Urinary bladder (tissue), 3 donors: ENCODE measurements at regions not wholly inside any gene's neighbourhood (a gene's known extent, or its start where the extent isn't known, plus 50 kb on each side); places are given as distances from the start of the nearest gene placed in this dataset.

Experiments
- DNase-seq: peaks from one replicate; pipeline ENCODE4 v3.0.0-alpha.2; 2015; ENCODE audit errors: extremely low spot score
- H3K27ac ChIP-seq: one replicate; pipeline ENCODE4 v1.5.1; 2013; ENCODE audit warnings: low read depth, mild to moderate bottlenecking, moderate library complexity
- H3K36me3 ChIP-seq: one replicate; pipeline ENCODE4 v1.6.1; 2013; ENCODE audit warnings: mild to moderate bottlenecking, moderate library complexity; ENCODE audit not compliant: insufficient read depth
- H3K4me1 ChIP-seq: one replicate; pipeline ENCODE4 v1.6.1; 2013; ENCODE audit warnings: mild to moderate bottlenecking, moderate library complexity; ENCODE audit not compliant: insufficient read depth
- H3K4me3 ChIP-seq: one replicate; pipeline ENCODE4 v1.5.1; 2013; ENCODE audit warnings: low read depth, low read length
- WGBS: extraction: QIAGEN DNeasy Blood & Tissue Kit; methylation state at CpG from one replicate; pipeline ENCODE4 v1.1.7; 2013; 5-methylcytosine and 5-hydroxymethylcytosine counted together
- donor health status: healthy with polysubstance abuse.
- donor health status: healthy.

DNA sequence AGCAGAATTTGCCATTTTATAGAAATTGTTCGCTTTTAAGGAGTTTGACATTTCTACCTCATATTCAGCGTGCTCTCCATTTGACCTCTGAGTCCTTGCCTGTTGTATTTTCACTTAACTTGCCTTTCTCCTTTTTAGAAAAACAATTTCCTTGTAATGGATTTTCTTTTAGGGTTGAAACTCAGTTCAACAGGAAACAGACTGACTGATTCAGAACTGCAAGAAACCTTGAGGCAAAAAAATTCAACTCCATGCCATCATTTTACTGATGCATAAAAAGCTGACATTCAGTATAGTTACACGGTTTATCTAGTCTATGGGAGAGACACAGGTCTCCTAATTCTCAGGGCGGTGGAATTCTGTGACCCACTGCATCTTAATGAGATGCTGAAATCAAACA, 59.8 kb downstream of the MRPS30 start:
- Histone ChIP-seq H3K27ac (no peak overlapping the region), H3K4me3 (no peak overlapping the region), H3K4me1 (no peaks in the 10 kb centered on the region), H3K36me3 (no peaks in the 10 kb centered on the region)
- DNase-seq, result no peak
- 37% methylated on average over 4 of the region's 4 CpGs for WGBS

DNA sequence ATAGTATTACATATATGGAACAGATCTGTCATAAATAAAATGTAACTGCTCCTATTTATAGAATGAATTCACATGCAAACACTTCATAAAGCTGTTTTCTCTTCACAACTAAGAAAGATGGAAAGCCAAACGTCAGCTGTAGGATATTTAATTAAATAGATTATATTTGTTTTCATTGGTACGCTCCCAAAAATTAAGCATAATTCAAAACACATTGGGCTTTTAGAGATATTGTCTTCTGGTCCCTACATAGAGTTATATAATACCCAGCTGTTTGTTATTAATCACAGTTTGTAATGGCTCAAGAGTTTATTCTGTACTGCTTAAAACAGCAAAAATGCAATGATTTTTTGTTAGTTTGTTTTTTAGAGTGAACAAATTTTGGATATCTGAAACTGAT, 61.2 kb downstream of the MRPS30 start:
- H3K4me3 ChIP-seq, result no peak overlapping the region
- H3K4me1 ChIP-seq, result no peaks in the 10 kb centered on the region
- no peak overlapping the region for H3K27ac ChIP-seq
- no peak for DNase-seq
- no peaks in the 10 kb centered on the region for H3K36me3 ChIP-seq
- WGBS, result 45% methylated on average over 2 of the region's 2 CpGs

DNA sequence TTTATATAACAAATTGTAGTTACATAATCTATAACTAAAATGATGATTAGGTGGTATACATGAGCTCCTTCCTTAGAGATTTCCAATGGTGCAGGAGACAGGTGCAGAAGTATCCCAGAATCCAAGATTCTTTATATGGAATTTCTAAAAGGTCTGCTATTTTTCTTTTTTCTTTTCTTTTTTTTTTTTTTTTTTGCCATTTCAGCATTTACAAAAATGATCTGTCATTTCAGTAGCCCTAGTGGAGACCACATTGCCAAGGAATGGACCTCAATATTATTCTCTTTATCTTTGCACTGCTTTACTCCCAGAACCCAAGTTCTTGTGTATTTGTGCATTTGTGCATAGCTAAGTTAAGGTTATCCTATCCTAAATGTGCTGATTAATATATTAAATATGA, 61.7 kb downstream of the MRPS30 start:
- Histone ChIP-seq H3K4me1 (no peaks in the 10 kb centered on the region), H3K4me3 (no peak overlapping the region), H3K27ac (no peak overlapping the region), H3K36me3 (no peaks in the 10 kb centered on the region)
- no peak for DNase-seq

DNA sequence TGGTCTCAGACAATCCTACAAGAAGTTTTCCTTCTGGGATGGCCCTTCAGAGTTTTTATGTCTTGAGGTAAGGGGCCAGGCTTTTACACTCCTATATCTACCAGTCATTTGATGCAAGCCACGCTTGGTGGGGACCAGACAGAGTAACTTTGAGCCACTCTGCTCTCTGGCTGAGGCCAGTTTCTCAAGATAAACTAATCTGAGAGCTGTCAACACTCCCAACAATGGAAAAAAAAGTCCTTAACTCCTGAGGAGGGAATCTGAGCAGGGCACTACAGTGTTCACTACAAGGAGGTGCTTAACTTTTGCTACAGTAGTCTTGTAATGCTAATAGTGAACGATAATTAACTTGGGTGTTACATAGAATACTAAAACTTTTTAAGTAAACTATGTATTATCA, 62.7 kb downstream of the MRPS30 start:
- H3K4me1 ChIP-seq, result no peaks in the 10 kb centered on the region
- no peak overlapping the region for H3K27ac ChIP-seq
- no peak for DNase-seq
- no peak overlapping the region for H3K4me3 ChIP-seq
- no peaks in the 10 kb centered on the region for H3K36me3 ChIP-seq
- 48% methylated on average over 2 of the region's 2 CpGs for WGBS

DNA sequence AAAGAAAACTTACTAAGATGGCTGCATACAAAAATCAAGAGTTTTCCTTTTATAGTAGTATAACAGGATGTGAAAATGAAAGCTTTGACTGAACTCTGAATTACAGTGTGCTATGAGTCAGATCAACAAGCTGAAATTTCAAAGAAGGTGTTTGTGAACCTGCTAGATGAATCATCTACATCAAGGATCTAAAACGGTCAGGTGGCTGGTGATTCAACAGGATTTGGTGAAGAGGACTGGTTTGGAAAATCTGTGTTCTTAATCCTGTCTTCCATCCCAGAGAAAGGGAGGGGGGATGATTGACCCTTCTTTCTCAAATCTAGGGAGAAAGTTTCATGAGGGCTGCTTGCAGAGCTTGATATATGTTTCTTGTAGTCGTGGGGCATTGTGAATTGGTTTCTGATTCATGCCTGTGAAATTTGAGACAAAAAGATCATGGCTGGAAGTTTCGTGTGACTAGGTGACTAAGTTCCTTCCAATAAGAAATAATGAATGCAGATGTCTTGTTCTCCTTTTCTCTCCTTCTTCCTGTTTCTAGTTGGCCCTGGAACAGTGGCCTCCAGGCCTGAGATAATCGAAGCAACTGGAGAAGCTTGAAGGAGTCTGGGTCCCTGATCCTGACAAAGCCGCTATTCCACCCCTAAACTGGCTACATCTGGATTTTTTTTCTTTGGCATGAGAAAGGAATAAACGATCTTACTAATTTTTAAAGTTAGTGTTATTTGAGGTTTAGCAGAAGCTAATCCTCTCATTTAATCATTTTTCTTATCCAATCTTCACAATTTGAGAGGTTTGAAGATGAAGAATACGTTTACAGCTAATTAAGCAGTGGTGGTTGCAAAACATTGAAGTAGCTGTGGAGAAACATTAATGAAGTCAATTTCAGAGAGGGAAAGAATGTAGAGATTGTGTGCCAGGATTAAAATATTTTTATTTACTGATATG, 67.2 kb downstream of the MRPS30 start:
- WGBS, result 56% methylated on average over 7 of the region's 7 CpGs

DNA sequence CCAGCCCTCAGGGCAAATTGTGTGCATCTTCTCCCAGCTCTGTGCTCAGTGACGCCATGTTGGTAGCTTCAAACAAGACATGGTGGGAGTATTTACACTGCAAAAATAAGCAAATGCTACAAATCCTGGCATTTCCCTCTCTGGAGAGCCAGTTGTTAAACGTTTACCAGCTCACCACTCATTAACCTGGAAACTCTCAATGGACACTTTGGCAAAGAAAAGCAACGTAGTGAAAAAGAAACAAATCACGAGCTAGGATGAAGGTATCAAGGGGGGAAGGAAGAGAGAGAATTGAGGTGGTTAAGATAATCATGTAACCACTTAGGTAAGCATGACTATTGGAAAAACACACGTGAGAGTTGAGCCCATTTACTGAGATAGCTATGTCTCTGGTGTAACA, 72.5 kb downstream of the MRPS30 start:
- H3K27ac ChIP-seq, result no peak overlapping the region
- no peaks in the 10 kb centered on the region for H3K4me1 ChIP-seq
- H3K4me3 ChIP-seq, result no peak overlapping the region
- WGBS, result 71% methylated on average over 5 of the region's 5 CpGs
- DNase-seq, result no peak
- no peaks in the 10 kb centered on the region for H3K36me3 ChIP-seq

More for the DNA sequence above, 67.2 kb downstream of the MRPS30 start:
- Histone ChIP-seq H3K4me1 (no peaks in the 10 kb centered on the region), H3K36me3 (no peaks in the 10 kb centered on the region), H3K27ac (no peak overlapping the region), H3K4me3 (no peak overlapping the region)
- DNase-seq, result no peak

DNA sequence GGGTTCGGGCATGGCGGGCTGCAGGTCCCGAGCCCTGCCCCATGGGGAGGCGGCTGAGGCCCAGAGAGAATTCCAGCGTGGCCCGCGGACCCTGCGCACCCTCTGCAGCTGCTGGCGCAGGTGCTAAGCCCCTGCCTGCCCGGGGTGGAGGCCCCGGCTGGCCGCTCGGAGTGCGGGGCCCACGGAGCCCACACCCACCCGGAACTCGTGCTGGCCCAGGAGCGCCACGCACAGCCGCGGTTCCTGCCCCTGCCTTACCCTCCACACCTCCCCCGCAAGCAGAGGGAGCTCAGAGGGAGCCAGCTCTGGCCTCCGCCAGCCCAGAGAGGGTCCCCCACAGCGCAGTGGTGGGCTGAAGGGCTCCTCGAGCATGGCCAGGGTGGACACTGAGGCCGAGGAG, 75.3 kb downstream of the MRPS30 start:
- Histone ChIP-seq H3K4me1 (no peaks in the 10 kb centered on the region), H3K4me3 (no peak overlapping the region), H3K27ac (no peak overlapping the region), H3K36me3 (no peaks in the 10 kb centered on the region)
- WGBS, result 95% methylated on average over 26 of the region's 26 CpGs
- DNase-seq, result no peak

DNA sequence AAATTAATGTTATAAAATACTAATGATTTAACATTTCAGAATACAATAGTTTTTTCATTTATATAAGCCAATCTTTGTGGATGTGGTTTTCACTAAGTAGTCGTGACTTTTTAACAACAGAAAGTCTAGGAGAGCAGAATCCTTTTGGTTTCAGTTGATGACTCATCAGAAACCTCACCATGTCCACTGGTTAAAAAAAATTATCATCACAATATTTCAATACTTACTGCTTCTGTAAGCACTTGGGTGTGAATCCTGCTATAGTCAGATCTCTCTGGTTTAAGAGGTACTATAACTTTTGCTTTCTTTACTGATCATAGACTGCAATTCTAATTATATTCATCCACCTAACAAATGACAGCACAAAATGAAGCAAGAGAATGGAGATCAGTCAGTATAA, 77.2 kb downstream of the MRPS30 start:
- WGBS, result 62% methylated on average over 1 of the region's 1 CpG
- no peaks in the 10 kb centered on the region for H3K36me3 ChIP-seq
- no peak overlapping the region for H3K27ac ChIP-seq
- H3K4me3 ChIP-seq, result no peak overlapping the region
- DNase-seq, result no peak
- no peaks in the 10 kb centered on the region for H3K4me1 ChIP-seq

DNA sequence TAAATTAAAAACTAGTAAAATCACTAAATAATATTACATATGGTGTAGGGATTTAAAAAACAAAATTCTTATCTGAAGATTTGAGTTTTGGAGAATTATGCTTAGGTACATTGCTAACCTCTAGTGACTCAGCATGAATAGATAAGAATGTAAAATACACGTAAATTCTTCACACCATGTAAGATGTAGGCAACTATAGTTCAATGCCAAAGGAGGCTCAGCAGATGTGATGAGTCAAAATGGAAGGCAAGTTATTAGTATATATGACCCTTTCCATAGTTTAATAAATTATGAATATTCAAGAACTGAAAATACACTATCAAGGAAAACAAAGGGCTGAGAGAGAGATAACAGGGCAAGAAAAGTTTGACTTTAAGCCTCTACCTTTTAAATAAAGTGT, 79.0 kb downstream of the MRPS30 start:
- H3K4me3 ChIP-seq, result no peak overlapping the region
- 57% methylated on average over 1 of the region's 1 CpG for WGBS

DNA sequence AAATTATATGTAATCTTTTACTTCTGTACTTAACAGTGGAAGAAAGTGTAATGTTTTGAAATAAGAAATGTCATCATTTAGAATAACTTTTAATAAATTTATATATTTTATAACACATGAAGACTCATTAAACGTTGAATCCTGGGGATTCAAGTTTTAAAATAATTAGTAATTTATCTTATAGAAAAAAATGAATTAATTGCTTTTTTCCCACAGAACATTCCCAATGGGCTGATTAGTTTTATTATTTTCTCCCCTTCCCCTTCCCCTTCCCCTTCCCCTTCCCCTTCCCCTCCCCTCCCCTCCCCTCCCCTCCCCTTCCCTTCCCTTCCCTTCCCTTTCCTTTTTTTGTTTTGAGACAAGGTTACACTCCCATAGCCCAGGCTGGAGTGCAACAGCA, 79.7 kb downstream of the MRPS30 start:
- Histone ChIP-seq H3K27ac (no peak overlapping the region), H3K4me1 (no peaks in the 10 kb centered on the region), H3K36me3 (no peaks in the 10 kb centered on the region), H3K4me3 (no peak overlapping the region)
- 76% methylated on average over 1 of the region's 1 CpG for WGBS
- DNase-seq, result no peak

More for the DNA sequence above, 79.0 kb downstream of the MRPS30 start:
- Histone ChIP-seq H3K27ac (no peak overlapping the region), H3K36me3 (no peaks in the 10 kb centered on the region), H3K4me1 (no peaks in the 10 kb centered on the region)
- DNase-seq, result no peak

DNA sequence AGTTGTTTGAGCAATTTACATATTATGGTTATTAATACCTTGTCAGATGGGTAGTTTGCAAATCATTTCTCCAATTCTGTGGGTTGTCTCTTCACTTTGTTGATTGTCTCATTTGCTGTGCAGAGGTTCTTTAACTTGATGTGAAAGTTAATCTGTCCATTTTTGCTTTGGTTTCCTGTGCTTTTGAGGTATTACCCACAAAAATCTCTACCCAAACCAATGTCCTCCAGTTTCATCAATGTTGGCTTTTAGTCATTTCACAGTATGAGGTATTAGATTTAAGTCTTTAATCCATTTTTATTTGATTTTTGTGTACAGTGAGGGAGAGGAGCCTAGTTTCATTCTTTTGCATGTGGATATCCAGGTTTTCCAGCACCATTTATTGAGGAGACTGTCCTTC, 82.4 kb downstream of the MRPS30 start:
- H3K4me3 ChIP-seq, result no peak overlapping the region
- H3K4me1 ChIP-seq, result no peaks in the 10 kb centered on the region
- H3K36me3 ChIP-seq, result no peaks in the 10 kb centered on the region
- H3K27ac ChIP-seq, result no peak overlapping the region
- no peak for DNase-seq

DNA sequence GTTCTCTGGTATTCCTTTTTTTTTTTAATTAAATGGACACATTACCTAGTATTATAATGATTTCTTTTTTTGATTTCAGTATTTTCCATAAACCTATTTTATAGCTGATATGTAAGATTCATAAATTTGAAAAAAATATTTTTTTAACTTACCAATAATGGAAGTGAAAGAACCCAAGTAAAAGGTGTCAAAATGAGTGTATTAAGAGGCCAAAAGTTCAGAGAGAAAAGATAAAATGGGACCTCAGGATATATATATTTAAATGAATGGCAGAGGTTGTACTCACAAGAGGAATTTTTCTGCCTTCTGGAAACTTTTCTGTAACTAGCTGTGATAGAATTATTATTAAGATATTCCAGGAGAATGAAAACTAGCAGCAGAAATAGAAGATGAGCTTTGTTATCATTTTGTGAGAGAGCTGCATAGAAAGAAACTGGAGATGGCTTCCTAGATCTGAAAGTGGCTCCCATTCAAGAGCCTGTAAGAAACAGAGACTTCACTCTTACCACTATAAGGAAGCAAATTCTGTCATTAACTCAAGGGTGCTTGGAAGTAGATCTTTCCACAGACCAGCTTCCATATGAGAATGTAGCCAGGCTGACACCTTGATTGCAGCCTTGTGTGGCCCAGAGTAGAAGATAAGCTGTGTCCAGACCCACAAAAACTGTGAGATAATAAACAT, 91.7 kb downstream of the MRPS30 start:
- H3K27ac ChIP-seq, result no peak overlapping the region
- H3K4me3 ChIP-seq, result no peak overlapping the region
- no peak for DNase-seq
- no peaks in the 10 kb centered on the region for H3K36me3 ChIP-seq
- no peaks in the 10 kb centered on the region for H3K4me1 ChIP-seq

DNA sequence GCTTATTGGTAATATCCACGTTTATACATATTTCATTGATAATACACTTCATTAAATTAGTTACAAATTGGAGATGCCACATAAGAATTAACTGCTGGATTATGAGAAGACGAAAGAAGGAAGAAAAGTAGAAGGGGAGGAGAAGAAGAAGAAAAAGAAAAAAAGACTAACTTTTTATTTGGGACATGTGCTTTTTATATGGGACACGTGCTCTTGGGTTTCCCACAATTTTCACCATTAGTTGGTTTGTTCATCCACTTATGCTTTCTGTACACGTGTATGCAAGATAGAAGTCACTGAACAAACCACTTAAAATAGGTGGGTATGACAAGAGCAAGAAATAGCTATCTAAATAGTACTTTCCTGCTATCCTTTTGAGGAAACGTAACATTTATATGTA, 98.6 kb downstream of the MRPS30 start:
- WGBS, result 70% methylated on average over 5 of the region's 5 CpGs

DNA sequence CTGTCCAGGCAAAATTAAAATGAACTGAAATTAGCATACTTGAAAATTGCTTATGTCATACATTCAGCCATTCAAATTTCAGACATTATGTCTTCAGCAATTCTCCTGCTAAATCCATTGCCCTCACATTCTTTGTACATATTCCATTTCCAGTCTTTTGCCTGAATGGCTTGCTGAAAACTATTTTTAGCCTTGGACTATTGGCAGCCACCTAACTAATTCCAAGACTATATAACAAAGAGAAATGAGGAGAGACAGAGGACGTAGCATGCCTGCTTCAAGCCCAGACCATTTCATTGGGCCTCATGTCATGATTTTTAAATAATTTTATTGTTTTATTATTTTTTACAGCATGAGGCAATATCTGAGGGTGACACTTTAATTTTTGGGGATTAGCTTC, 100.3 kb downstream of the MRPS30 start:
- Histone ChIP-seq H3K27ac (no peak overlapping the region), H3K36me3 (no peaks in the 10 kb centered on the region), H3K4me1 (no peaks in the 10 kb centered on the region), H3K4me3 (no peak overlapping the region)
- DNase-seq, result no peak
- 50% methylated on average over 1 of the region's 1 CpG for WGBS

More for the DNA sequence above, 98.6 kb downstream of the MRPS30 start:
- no peaks in the 10 kb centered on the region for H3K36me3 ChIP-seq
- no peaks in the 10 kb centered on the region for H3K4me1 ChIP-seq
- H3K27ac ChIP-seq, result no peak overlapping the region
- no peak for DNase-seq
- H3K4me3 ChIP-seq, result no peak overlapping the region
